ENCODE measurements at regions not wholly inside any gene's neighbourhood (a gene's known extent, or its start where the extent isn't known, plus 50 kb on each side); places are given as distances from the start of the nearest gene placed in this dataset.

DNA sequence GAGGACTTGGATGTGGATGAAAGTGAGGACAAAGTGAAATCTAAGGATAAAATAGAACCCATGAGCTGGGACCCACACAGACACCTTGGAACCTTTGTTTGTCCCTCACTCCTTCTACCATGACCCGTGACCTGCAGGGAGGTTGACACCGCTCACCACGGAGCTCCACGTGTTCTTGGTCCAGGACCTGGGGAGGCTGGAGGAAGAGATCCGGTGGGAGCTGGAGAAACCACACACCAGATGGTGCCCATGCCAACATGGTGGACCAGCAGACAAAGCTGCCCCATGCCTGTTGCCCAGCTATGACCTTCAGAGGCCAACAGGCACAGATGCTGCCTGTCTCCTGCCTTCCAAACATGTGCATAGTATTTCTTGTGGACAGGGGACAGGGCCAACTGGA, 721.9 kb downstream of the PTPRU start:
- TF ChIP-seq TAF1 (IDR thresholded peaks at IDR 0.05; ENCODE audit: borderline replicate concordance, low read depth, low read length) (no peak), POLR2AphosphoS5 (IDR thresholded peaks at IDR 0.05; ENCODE audit: low read depth, low read length) (no peak), POLR2A (IDR thresholded peaks at IDR 0.05; ENCODE audit: low read depth, low read length) (no peak)
